MCF 10A (cell line): ENCODE measurements at regions not wholly inside any gene's neighbourhood (a gene's known extent, or its start where the extent isn't known, plus 50 kb on each side); places are given as distances from the start of the nearest gene placed in this dataset.

ENCODE experiments used
- BruUV-seq: library from RNA; stranded (reverse); fragments of 400-500 nt; replicated peaks from 2 replicates; lab custom pipeline; 2021; lab: Mats Ljungman, UMichigan
- CTCF ChIA-PET: fragments of 300-600 bp; sonication (Branson Sonifier 250); formaldehyde crosslinking; extraction: SDS; loops from one replicate; lab custom pipeline; 2021; ENCODE audit warnings: antibody characterized with exemption, inconsistent platforms; lab: Yijun Ruan, JAX
- POLR2A ChIA-PET: fragments of 300-600, 350-650 bp; sonication (Branson Sonifier 250); formaldehyde crosslinking; extraction: SDS; loops from one replicate; lab custom pipeline; 2020; ENCODE audit warnings: antibody characterized with exemption, inconsistent platforms; lab: Yijun Ruan, JAX
- DNase-seq: peaks from one replicate; pipeline ENCODE4 v3.0.0-alpha.2; 2018; ENCODE audit not compliant: unreplicated experiment
- H3K27ac Mint-ChIP-seq: one replicate; pipeline ENCODE4 v1.8.0; 2022; ENCODE audit warnings: mild to moderate bottlenecking, low read depth, mixed read lengths; ENCODE audit not compliant: unreplicated experiment
- H3K27me3 Mint-ChIP-seq: one replicate; pipeline ENCODE4 v1.8.0; 2022; ENCODE audit warnings: mixed read lengths; ENCODE audit not compliant: insufficient read depth, unreplicated experiment
- H3K36me3 Mint-ChIP-seq: one replicate; pipeline ENCODE4 v1.8.0; 2022; ENCODE audit warnings: mild to moderate bottlenecking, moderate library complexity, mixed read lengths; ENCODE audit not compliant: insufficient read depth, unreplicated experiment
- H3K4me1 Mint-ChIP-seq: one replicate; pipeline ENCODE4 v1.8.0; 2022; ENCODE audit warnings: mixed read lengths; ENCODE audit not compliant: insufficient read depth, unreplicated experiment
- H3K4me3 Mint-ChIP-seq: one replicate; pipeline ENCODE4 v1.8.0; 2022; ENCODE audit warnings: mild to moderate bottlenecking, moderate library complexity, mixed read lengths; ENCODE audit not compliant: unreplicated experiment
- H3K9me3 Mint-ChIP-seq: one replicate; pipeline ENCODE4 v1.8.0; 2022; ENCODE audit warnings: mixed read lengths; ENCODE audit not compliant: unreplicated experiment
- intact Hi-C: fragments of 100-400 bp; cut with micrococcal nuclease; formaldehyde crosslinking; loops from 2 replicates; pipeline ENCODE4 v1.14.1; 2022
- TF ChIP-seq, protein P1 (sequence below): fragments of 200-600 bp; IDR thresholded peaks from one replicate; pipeline ENCODE4 v1.8.0; 2022; ENCODE audit warnings: antibody characterized with exemption, mild to moderate bottlenecking; ENCODE audit not compliant: unreplicated experiment

DNA sequence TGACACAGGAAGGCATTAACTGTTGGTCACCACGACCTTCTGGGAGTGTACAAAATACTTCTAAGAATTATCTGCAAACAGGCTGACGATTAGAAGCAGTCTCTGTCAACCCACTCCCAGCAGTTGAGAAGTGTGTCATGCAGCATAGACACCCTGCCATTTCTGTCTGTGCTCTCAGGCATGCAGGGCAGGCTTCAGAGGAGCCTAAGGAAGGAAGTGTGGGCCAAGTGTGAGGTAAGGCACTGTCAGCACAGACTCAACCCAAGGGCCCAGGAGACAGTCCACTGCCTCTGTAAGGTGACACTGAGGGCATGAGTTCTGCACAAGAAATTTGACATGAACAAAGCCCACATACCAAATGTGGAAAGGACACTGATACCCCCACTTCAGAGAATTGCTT, 109.0 kb upstream of the VIPR2 start:
- POLR2A ChIA-PET: no interaction called here
- no peak overlapping the region for H3K4me3 Mint-ChIP-seq
- no peak for DNase-seq
- BruUV-seq: no TSS peak
- CTCF ChIA-PET: no interaction called here
- intact Hi-C loops: no loop called here
- TF ChIP-seq, protein P1, sequence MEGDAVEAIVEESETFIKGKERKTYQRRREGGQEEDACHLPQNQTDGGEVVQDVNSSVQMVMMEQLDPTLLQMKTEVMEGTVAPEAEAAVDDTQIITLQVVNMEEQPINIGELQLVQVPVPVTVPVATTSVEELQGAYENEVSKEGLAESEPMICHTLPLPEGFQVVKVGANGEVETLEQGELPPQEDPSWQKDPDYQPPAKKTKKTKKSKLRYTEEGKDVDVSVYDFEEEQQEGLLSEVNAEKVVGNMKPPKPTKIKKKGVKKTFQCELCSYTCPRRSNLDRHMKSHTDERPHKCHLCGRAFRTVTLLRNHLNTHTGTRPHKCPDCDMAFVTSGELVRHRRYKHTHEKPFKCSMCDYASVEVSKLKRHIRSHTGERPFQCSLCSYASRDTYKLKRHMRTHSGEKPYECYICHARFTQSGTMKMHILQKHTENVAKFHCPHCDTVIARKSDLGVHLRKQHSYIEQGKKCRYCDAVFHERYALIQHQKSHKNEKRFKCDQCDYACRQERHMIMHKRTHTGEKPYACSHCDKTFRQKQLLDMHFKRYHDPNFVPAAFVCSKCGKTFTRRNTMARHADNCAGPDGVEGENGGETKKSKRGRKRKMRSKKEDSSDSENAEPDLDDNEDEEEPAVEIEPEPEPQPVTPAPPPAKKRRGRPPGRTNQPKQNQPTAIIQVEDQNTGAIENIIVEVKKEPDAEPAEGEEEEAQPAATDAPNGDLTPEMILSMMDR: no peak
- H3K9me3 Mint-ChIP-seq: no peaks in the 10 kb centered on the region
- H3K27ac Mint-ChIP-seq: no peak overlapping the region
- H3K27me3 Mint-ChIP-seq: peaks cover 82% of the 10 kb centered on the region
- no peaks in the 10 kb centered on the region for H3K36me3 Mint-ChIP-seq
- no peaks in the 10 kb centered on the region for H3K4me1 Mint-ChIP-seq

GRCh38 chr7:159250471-159250870, 105.8 kb upstream of the VIPR2 start:
- CTCF ChIA-PET: interaction anchor here (0.6 kb wide), 1 partner anchor 204 kb away, joined by 3 read pairs; no protein-coding TSS in a partner anchor
- TF ChIP-seq, protein P1: no peak
- BruUV-seq: no TSS peak

DNA sequence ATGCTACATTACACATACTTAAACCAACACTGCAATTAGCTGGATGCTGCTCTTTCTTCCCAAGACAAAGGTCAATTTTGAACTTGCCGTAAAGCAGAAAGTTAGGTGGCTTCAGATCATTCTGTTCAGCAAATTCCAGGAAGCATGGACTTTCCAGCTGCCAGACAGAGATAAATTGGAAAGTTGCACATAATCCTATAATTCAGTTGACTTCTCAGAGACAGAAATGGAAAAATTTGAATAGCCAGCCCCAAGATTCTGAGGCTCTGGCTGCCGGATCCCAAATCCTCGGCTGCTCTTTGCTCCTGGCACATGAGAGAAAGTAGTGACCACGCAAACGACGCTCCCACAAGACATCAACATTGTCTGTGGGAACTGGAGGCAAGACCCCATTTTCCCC, 105.0 kb upstream of the VIPR2 start:
- Mint-ChIP-seq H3K4me3 (no peak overlapping the region), H3K9me3 (no peaks in the 10 kb centered on the region), H3K27me3 (peaks cover 93% of the 10 kb centered on the region), H3K4me1 (no peaks in the 10 kb centered on the region), H3K36me3 (no peaks in the 10 kb centered on the region), H3K27ac (no peak overlapping the region)
- no TSS peak for BruUV-seq
- no peak for DNase-seq
- ChIA-PET POLR2A (no interaction called here), CTCF (no interaction called here)
- TF ChIP-seq, protein P1: no peak
- intact Hi-C loops: no loop called here

More at GRCh38 chr7:159250471-159250870, 105.8 kb upstream of the VIPR2 start:
- Mint-ChIP-seq H3K4me3 (no peak overlapping the region), H3K4me1 (no peaks in the 10 kb centered on the region), H3K27ac (no peak overlapping the region), H3K27me3 (peaks cover 93% of the 10 kb centered on the region), H3K36me3 (no peaks in the 10 kb centered on the region), H3K9me3 (no peaks in the 10 kb centered on the region)
- no peak for DNase-seq
- POLR2A ChIA-PET: no interaction called here
- intact Hi-C loops: no loop called here

DNA sequence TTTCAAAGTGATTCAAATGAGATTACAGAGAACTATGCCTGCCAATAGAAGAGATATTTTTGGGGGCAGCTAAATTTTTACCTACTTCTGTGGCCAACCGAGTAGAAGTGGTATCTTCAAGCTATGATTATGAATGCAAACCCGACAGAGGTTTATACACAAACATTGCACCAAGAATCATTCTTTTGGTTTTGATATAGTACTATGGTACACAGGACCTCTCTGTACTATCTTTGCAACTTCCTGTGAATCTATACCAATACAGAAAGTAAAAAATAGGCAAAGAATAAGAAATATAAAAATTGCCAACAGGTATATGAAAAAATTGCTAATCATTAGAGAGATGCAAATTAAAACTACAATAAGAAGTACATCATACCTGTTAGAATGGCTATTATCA, 103.2 kb upstream of the VIPR2 start:
- Mint-ChIP-seq H3K9me3 (no peaks in the 10 kb centered on the region), H3K36me3 (no peaks in the 10 kb centered on the region), H3K27me3 (peaks cover 91% of the 10 kb centered on the region), H3K4me3 (no peak overlapping the region), H3K27ac (no peak overlapping the region), H3K4me1 (no peaks in the 10 kb centered on the region)
- TF ChIP-seq, protein P1: no peak
- POLR2A ChIA-PET: interaction anchor here (0.6 kb wide), 1 partner anchor 1964 kb away, joined by 3 read pairs; no protein-coding TSS in a partner anchor
- no peak for DNase-seq
- intact Hi-C loops: no loop called here
- no TSS peak for BruUV-seq
- CTCF ChIA-PET: no interaction called here
